HepG2 (cell line): ENCODE measurements at regions not wholly inside any gene's neighbourhood (a gene's known extent, or its start where the extent isn't known, plus 50 kb on each side); places are given as distances from the start of the nearest gene placed in this dataset.

Experiments
- ATAC-seq: fragments of 200-7000 bp; cut with Tn5 transposase; 3 replicates; pipeline ENCODE4 v1.9.1; 2020; ENCODE audit warnings: mild to moderate bottlenecking, moderate library complexity
- BruUV-seq: library from RNA; stranded (reverse); fragments of 400-500 nt; replicated peaks from 2 replicates; lab custom pipeline; 2021; lab: Mats Ljungman, UMichigan
- CTCF ChIA-PET: fragments of 300-600 bp; formaldehyde crosslinking; extraction: SDS; loops from one replicate; lab custom pipeline; 2021; ENCODE audit warnings: low total read pairs, inconsistent platforms, low intra/inter-chr PET ratio; lab: Yijun Ruan, JAX
- POLR2A ChIA-PET: fragments of 350-600 bp; sonication (Branson Sonifier 250); formaldehyde crosslinking; loops from one replicate; lab custom pipeline; 2020; ENCODE audit warnings: antibody characterized with exemption, inconsistent platforms; lab: Yijun Ruan, JAX
- DNase-seq: peaks from one replicate; pipeline ENCODE4 v3.0.0-alpha.2; 2015; ENCODE audit warnings: low spot score
- FAIRE-seq: peaks from 3 replicates; lab custom pipeline; 2011; peaks lifted over from hg19 to GRCh38; lab: Jason Lieb, UNC
- H2AFZ ChIP-seq: one replicate; pipeline ENCODE4 v1.6.1; 2011; ENCODE audit warnings: low read length, inconsistent platforms
- H3K27ac ChIP-seq: fragments of 300-600 bp; 3 replicates; pipeline ENCODE4 v1.8.0; 2011; ENCODE audit warnings: mixed run types, mild to moderate bottlenecking, mixed read lengths, low read length, inconsistent platforms; ENCODE audit not compliant: insufficient read depth; ENCODE audit errors: extremely low read length
- H3K27me3 ChIP-seq, 2 experiments: fragments of 200-600 bp in 1 of 2; 2 replicates in 1 of 2; 3 replicates in 1 of 2; pipeline versions ENCODE4 v1.6.0 to v1.8.0; 2011; ENCODE audit warnings: low read length in 2 of 2, mild to moderate bottlenecking in 2 of 2, moderate library complexity in 2 of 2, inconsistent platforms in 1 of 2; ENCODE audit not compliant: insufficient read depth in 2 of 2, control insufficient read depth in 1 of 2
- H3K36me3 ChIP-seq, 2 experiments: fragments of 200-600 bp in 1 of 2; replicated peaks in 1 of 2; 2 replicates in 1 of 2; 3 replicates in 1 of 2; pipeline versions ENCODE4 v1.5.1 to v1.8.0; 2011; ENCODE audit warnings: low read length in 2 of 2, inconsistent platforms in 1 of 2; ENCODE audit not compliant: insufficient read depth in 2 of 2, control insufficient read depth in 1 of 2
- H3K4me1 ChIP-seq: 2 replicates; pipeline ENCODE4 v1.5.1; 2012; ENCODE audit warnings: low read length, inconsistent platforms; ENCODE audit not compliant: insufficient read depth
- H3K4me2 ChIP-seq: 2 replicates; pipeline ENCODE4 v1.6.0; 2011; ENCODE audit warnings: low read depth, low read length, inconsistent platforms
- H3K4me3 ChIP-seq, 3 experiments: fragments of 200-600 bp in 1 of 3; sonication (generic), shearing (Covaris generic) in 1 of 3; replicated peaks in 1 of 3; 2 replicates each; pipeline ENCODE4 v1.5.1; 2011 to 2016; ENCODE audit warnings: low read length in 3 of 3, inconsistent platforms in 2 of 3, low read depth in 2 of 3, mild to moderate bottlenecking in 2 of 3, control low read depth in 1 of 3, mixed read lengths in 1 of 3; ENCODE audit not compliant: insufficient read depth in 1 of 3
- H3K79me2 ChIP-seq: one replicate; pipeline ENCODE4 v1.6.1; 2011; ENCODE audit warnings: low read length, inconsistent platforms; ENCODE audit not compliant: insufficient read depth
- H3K9ac ChIP-seq: 2 replicates; pipeline ENCODE4 v1.6.0; 2011; ENCODE audit warnings: mild to moderate bottlenecking, low read depth, low read length, inconsistent platforms; ENCODE audit not compliant: insufficient read depth
- H3K9me3 ChIP-seq: 2 replicates; pipeline ENCODE4 v1.5.1; 2012; ENCODE audit warnings: mild to moderate bottlenecking, low read length
- H4K20me1 ChIP-seq: 2 replicates; pipeline ENCODE4 v1.6.0; 2011; ENCODE audit warnings: inconsistent platforms, mild to moderate bottlenecking, low read length, moderate library complexity; ENCODE audit not compliant: insufficient read depth
- CEBPB ChIP-seq: IDR thresholded peaks from 2 replicates; pipeline ENCODE4 v1.6.1; 2011; ENCODE audit warnings: low read depth, low read length, improper control_type of control experiment, borderline replicate concordance
- HCFC1 ChIP-seq: fragments of 150-350 bp; IDR thresholded peaks from 2 replicates; pipeline ENCODE4 v1.6.1; 2014; ENCODE audit warnings: low read depth, low read length
- HNRNPL ChIP-seq: fragments of 200-400 bp; formaldehyde crosslinking; IDR thresholded peaks from 2 replicates; pipeline ENCODE4 v1.6.1; 2017; ENCODE audit warnings: mild to moderate bottlenecking, low read depth, low read length
- PPARG ChIP-seq: conservative IDR thresholded peaks from 2 replicates; pipeline ENCODE4 v1.6.1; 2016; ENCODE audit warnings: missing biosample characterization, missing genetic modification reagents
- ZBTB3 ChIP-seq: sonication (generic); formaldehyde crosslinking; IDR thresholded peaks from 2 replicates; pipeline ENCODE4 v1.4.0; 2020; ENCODE audit warnings: low read depth, mild to moderate bottlenecking, moderate library complexity, missing genetic modification reagents, borderline replicate concordance
- ZNF282 ChIP-seq: fragments of 450-650 bp; IDR thresholded peaks from 2 replicates; pipeline ENCODE4 v1.6.1; 2018; ENCODE audit not compliant: partially characterized antibody
- ZNF567 ChIP-seq: sonication (generic); formaldehyde crosslinking; IDR thresholded peaks from 2 replicates; pipeline ENCODE4 v1.8.1; 2023; ENCODE audit warnings: mild to moderate bottlenecking, missing genetic modification reagents, borderline replicate concordance
- ZNF577 ChIP-seq: sonication (generic); formaldehyde crosslinking; IDR thresholded peaks from 2 replicates; pipeline ENCODE4 v1.4.0; 2020; ENCODE audit warnings: mild to moderate bottlenecking, low read depth, missing genetic modification reagents, borderline replicate concordance
- WGBS: methylation state at CpG from one replicate; pipeline ENCODE4 v1.1.6; 2017; ENCODE audit warnings: low lambda C conversion rate; 5-methylcytosine and 5-hydroxymethylcytosine counted together
- in situ Hi-C: cut with HindIII; loops from 2 replicates; pipeline ENCODE4 v1.10.0; 2017; ENCODE audit warnings: low pct_unique_long_range_greater_than_20kb; ENCODE audit not compliant: extremely low pct_ligation_motif_present
- intact Hi-C: fragments of 100-400 bp; cut with micrococcal nuclease; formaldehyde crosslinking; loops from one replicate; pipeline ENCODE4 v1.10.0; 2022; ENCODE audit not compliant: unreplicated experiment
- TF ChIP-seq, protein P1 (sequence below): sonication (generic); formaldehyde crosslinking; IDR thresholded peaks from 2 replicates; pipeline ENCODE4 v1.5.1; 2020; ENCODE audit warnings: missing genetic modification reagents, mild to moderate bottlenecking, borderline replicate concordance
- TF ChIP-seq, protein P2 (sequence below): IDR thresholded peaks from 2 replicates; pipeline ENCODE4 v1.4.0; 2020; ENCODE audit warnings: mild to moderate bottlenecking, missing genetic modification reagents
- TF ChIP-seq, protein P3 (sequence below): sonication (generic); formaldehyde crosslinking; IDR thresholded peaks from 2 replicates; pipeline ENCODE4 v1.5.1; 2020; ENCODE audit warnings: mild to moderate bottlenecking, moderate library complexity, missing genetic modification reagents
- TF ChIP-seq, protein P4 (sequence below): IDR thresholded peaks from 2 replicates; pipeline ENCODE4 v1.6.1; 2016

DNA sequence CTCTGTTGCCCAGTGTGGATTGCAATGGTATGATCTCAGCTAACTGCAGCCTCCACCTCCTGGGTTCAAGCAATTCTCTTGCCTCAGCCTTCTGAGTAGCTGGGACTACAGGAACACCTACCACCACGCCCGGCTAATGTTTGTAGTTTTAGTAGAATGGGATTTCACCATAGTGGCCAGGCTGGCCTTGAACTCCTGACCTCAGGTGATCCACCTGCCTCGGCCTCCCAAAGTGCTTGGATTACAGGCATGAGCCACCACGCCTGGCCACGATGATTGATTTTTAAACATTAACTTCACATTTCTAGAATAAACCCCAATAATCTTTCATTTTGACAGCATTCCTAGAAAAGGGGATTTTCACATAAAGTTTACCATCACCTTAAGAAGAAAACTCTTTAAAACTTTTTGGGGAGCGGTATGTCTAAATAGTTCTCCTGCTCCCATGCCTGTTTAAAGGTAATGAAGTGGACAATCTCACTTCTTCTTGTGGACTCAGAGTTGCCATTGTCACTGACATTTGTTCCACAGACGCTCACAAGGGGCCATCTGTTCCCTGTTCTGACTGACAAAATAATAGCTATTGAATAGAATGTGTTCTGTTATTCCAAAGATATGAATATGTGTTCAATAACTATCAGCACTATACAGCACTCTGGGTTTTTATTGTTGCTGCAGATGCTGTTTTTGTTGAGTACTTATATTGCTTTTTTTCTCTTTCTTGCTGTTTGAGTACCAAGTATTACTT is 66.1 kb upstream of the C1QTNF9B start (continued):
- TF ChIP-seq, protein P1, sequence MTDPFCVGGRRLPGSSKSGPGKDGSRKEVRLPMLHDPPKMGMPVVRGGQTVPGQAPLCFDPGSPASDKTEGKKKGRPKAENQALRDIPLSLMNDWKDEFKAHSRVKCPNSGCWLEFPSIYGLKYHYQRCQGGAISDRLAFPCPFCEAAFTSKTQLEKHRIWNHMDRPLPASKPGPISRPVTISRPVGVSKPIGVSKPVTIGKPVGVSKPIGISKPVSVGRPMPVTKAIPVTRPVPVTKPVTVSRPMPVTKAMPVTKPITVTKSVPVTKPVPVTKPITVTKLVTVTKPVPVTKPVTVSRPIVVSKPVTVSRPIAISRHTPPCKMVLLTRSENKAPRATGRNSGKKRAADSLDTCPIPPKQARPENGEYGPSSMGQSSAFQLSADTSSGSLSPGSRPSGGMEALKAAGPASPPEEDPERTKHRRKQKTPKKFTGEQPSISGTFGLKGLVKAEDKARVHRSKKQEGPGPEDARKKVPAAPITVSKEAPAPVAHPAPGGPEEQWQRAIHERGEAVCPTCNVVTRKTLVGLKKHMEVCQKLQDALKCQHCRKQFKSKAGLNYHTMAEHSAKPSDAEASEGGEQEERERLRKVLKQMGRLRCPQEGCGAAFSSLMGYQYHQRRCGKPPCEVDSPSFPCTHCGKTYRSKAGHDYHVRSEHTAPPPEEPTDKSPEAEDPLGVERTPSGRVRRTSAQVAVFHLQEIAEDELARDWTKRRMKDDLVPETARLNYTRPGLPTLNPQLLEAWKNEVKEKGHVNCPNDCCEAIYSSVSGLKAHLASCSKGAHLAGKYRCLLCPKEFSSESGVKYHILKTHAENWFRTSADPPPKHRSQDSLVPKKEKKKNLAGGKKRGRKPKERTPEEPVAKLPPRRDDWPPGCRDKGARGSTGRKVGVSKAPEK (CRISPR knock-in tag): no peak
- no peak for TF ChIP-seq HCFC1

DNA sequence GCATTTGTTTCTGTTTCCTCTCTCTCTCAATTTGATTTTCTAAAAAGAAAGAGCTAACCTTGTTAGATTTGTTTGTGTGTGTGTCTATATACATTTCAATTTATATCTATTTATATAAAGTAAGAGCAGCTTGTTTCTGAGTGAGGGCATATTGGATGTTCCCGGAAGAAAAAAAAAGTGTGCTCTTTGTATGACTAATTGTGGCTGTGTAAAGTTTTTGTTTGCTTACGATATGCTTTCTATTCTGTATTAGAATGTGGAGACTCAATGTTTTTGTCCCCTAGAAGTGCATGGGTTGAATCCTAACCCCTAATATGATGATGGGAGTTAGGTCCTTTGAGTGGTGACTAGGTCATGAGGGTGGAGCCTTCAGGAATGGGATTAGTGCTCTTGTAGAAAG is 66.6 kb upstream of the C1QTNF9B start:
- Histone ChIP-seq H4K20me1 (no peaks in the 10 kb centered on the region), H3K4me1 (no peaks in the 10 kb centered on the region), H3K27me3 (peaks cover 0 to 3% of the 10 kb centered on the region in 2 experiments; a peak in 1 of 5 replicates), H3K4me3 (no peak overlapping the region), H3K9ac (no peak overlapping the region), H3K9me3 (no peaks in the 10 kb centered on the region), H3K36me3 (no peaks in the 10 kb centered on the region), H3K79me2 (no peaks in the 10 kb centered on the region), H3K27ac (no peak overlapping the region), H2AFZ (no peak overlapping the region), H3K4me2 (no peak overlapping the region)
- FAIRE-seq: no peak
- in situ Hi-C loops: no loop called here
- no TSS peak for BruUV-seq
- ATAC-seq: no peak
- WGBS: 2% methylated on average over 2 of the region's 2 CpGs
- POLR2A ChIA-PET: no interaction called here
- CTCF ChIA-PET: no interaction called here
- no peak for DNase-seq
- intact Hi-C loops: no loop called here
- no peak for TF ChIP-seq ZNF577 (CRISPR knock-in tag)
- TF ChIP-seq PPARG: no peak
- no peak for TF ChIP-seq HNRNPL
- no peak for TF ChIP-seq ZNF282
- TF ChIP-seq, protein P2, sequence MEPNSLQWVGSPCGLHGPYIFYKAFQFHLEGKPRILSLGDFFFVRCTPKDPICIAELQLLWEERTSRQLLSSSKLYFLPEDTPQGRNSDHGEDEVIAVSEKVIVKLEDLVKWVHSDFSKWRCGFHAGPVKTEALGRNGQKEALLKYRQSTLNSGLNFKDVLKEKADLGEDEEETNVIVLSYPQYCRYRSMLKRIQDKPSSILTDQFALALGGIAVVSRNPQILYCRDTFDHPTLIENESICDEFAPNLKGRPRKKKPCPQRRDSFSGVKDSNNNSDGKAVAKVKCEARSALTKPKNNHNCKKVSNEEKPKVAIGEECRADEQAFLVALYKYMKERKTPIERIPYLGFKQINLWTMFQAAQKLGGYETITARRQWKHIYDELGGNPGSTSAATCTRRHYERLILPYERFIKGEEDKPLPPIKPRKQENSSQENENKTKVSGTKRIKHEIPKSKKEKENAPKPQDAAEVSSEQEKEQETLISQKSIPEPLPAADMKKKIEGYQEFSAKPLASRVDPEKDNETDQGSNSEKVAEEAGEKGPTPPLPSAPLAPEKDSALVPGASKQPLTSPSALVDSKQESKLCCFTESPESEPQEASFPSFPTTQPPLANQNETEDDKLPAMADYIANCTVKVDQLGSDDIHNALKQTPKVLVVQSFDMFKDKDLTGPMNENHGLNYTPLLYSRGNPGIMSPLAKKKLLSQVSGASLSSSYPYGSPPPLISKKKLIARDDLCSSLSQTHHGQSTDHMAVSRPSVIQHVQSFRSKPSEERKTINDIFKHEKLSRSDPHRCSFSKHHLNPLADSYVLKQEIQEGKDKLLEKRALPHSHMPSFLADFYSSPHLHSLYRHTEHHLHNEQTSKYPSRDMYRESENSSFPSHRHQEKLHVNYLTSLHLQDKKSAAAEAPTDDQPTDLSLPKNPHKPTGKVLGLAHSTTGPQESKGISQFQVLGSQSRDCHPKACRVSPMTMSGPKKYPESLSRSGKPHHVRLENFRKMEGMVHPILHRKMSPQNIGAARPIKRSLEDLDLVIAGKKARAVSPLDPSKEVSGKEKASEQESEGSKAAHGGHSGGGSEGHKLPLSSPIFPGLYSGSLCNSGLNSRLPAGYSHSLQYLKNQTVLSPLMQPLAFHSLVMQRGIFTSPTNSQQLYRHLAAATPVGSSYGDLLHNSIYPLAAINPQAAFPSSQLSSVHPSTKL (CRISPR knock-in tag): no peak
- TF ChIP-seq ZBTB3 (CRISPR knock-in tag): no peak
- no peak for TF ChIP-seq CEBPB
- TF ChIP-seq, protein P3, sequence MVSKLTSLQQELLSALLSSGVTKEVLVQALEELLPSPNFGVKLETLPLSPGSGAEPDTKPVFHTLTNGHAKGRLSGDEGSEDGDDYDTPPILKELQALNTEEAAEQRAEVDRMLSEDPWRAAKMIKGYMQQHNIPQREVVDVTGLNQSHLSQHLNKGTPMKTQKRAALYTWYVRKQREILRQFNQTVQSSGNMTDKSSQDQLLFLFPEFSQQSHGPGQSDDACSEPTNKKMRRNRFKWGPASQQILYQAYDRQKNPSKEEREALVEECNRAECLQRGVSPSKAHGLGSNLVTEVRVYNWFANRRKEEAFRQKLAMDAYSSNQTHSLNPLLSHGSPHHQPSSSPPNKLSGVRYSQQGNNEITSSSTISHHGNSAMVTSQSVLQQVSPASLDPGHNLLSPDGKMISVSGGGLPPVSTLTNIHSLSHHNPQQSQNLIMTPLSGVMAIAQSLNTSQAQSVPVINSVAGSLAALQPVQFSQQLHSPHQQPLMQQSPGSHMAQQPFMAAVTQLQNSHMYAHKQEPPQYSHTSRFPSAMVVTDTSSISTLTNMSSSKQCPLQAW (CRISPR knock-in tag): no peak
- TF ChIP-seq, protein P4, sequence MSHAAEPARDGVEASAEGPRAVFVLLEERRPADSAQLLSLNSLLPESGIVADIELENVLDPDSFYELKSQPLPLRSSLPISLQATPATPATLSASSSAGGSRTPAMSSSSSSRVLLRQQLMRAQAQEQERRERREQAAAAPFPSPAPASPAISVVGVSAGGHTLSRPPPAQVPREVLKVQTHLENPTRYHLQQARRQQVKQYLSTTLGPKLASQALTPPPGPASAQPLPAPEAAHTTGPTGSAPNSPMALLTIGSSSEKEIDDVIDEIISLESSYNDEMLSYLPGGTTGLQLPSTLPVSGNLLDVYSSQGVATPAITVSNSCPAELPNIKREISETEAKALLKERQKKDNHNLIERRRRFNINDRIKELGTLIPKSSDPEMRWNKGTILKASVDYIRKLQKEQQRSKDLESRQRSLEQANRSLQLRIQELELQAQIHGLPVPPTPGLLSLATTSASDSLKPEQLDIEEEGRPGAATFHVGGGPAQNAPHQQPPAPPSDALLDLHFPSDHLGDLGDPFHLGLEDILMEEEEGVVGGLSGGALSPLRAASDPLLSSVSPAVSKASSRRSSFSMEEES (CRISPR knock-in tag): no peak
- no peak for TF ChIP-seq ZNF567 (CRISPR knock-in tag)
